Fibroblast of lung (primary cell): ENCODE measurements at regions not wholly inside any gene's neighbourhood (a gene's known extent, or its start where the extent isn't known, plus 50 kb on each side); places are given as distances from the start of the nearest gene placed in this dataset.

ENCODE experiments used
- CTCF ChIP-seq, 2 donors: IDR thresholded peaks in 1 of 2; conservative IDR thresholded peaks in 1 of 2; 1 replicate in 1 of 2; 2 replicates in 1 of 2; pipeline ENCODE4 v1.5.1; 2011 to 2012; ENCODE audit warnings: low read length in 2 of 2, control low read depth in 1 of 2, inconsistent platforms in 1 of 2, low read depth in 1 of 2, mild to moderate bottlenecking in 1 of 2
- EZH2 ChIP-seq: IDR thresholded peaks from 2 replicates; pipeline ENCODE4 v1.5.1; 2012; ENCODE audit warnings: low read length, control low read depth, mild to moderate bottlenecking; ENCODE audit errors: missing control alignments

- TF ChIP-seq CTCF (conservative IDR thresholded peaks at IDR 0.05 in 1 of 2, IDR thresholded peaks at IDR 0.05 in 1 of 2; ENCODE audit: low read depth in 1 of 2, low read length in 2 of 2) = no peak
- no peak for TF ChIP-seq EZH2
Observed at GRCh38 chr9:115456515-115456914, 338.6 kb upstream of the TNC start.
